ENCODE measurements at regions not wholly inside any gene's neighbourhood (a gene's known extent, or its start where the extent isn't known, plus 50 kb on each side); places are given as distances from the start of the nearest gene placed in this dataset.

- peak overlapping the region; percentile 57 for H3K4me2 ChIP-seq
- no peak overlapping the region for H3K4me3 ChIP-seq
- H3K4me1 Mint-ChIP-seq = peaks cover 45% of the 10 kb centered on the region
- no peak overlapping the region for H3K27ac ChIP-seq (ENCODE audit: low read depth)
- no peak for TF ChIP-seq ZNF114 (CRISPR knock-in tag; IDR thresholded peaks at IDR 0.05)
- no peak for TF ChIP-seq ZNF462 (CRISPR knock-in tag; IDR thresholded peaks at IDR 0.05)
- TF ChIP-seq STAT1 (IDR thresholded peaks at IDR 0.05; ENCODE audit: unreplicated experiment) = no peak
- TF ChIP-seq JUNB (IDR thresholded peaks at IDR 0.05; ENCODE audit: unreplicated experiment) = no peak
- TF ChIP-seq POLR2AphosphoS5 (IDR thresholded peaks at IDR 0.05; ENCODE audit: low read depth) = no peak
- no peak for TF ChIP-seq ETS1 (IDR thresholded peaks at IDR 0.05)
- TF ChIP-seq REST (IDR thresholded peaks at IDR 0.05; ENCODE audit: unreplicated experiment) = no peak
- no peak for TF ChIP-seq EZH2phosphoT487 (IDR thresholded peaks at IDR 0.05; ENCODE audit: unreplicated experiment)
- TF ChIP-seq EZH2 (IDR thresholded peaks at IDR 0.05; ENCODE audit: low read depth, unreplicated experiment) = no peak
- TF ChIP-seq NANOG (IDR thresholded peaks at IDR 0.05; ENCODE audit: borderline replicate concordance) = no peak
- TF ChIP-seq ZNF331 (CRISPR knock-in tag; IDR thresholded peaks at IDR 0.05; ENCODE audit: low read depth) = no peak
- TF ChIP-seq CREB1 (CRISPR knock-in tag; IDR thresholded peaks at IDR 0.05; ENCODE audit: low read depth) = no peak
- no peak for TF ChIP-seq CTCF (conservative IDR thresholded peaks at IDR 0.05; ENCODE audit: low read depth in 2 of 2)
- peaks cover 7% of the 10 kb centered on the region for H3K36me3 Mint-ChIP-seq (ENCODE audit: low read depth)
- no peaks in the 10 kb centered on the region for H3K9me2 ChIP-seq (ENCODE audit: insufficient read depth)
- H3K27me3 Mint-ChIP-seq (ENCODE audit: insufficient read depth, low read depth, poor library complexity) = peaks cover 23% of the 10 kb centered on the region
- H4K20me1 ChIP-seq (replicated peaks; ENCODE audit: insufficient read depth) = no peaks in the 10 kb centered on the region; the same call in 1 of the 2 replicates
- no peak overlapping the region for H2AFZ ChIP-seq
- no peaks in the 10 kb centered on the region for H3F3A ChIP-seq (replicated peaks; ENCODE audit: low read depth)
- H3K9me3 Mint-ChIP-seq = peaks cover 4% of the 10 kb centered on the region; the same call in 2 of the 3 replicates
- H3K36me3 ChIP-seq (ENCODE audit: insufficient read depth) = no peaks in the 10 kb centered on the region
- H3K27ac Mint-ChIP-seq = peak overlapping the region; percentile 38; the same call in 1 of the 2 replicates
- no peaks in the 10 kb centered on the region for H3K27me3 ChIP-seq (ENCODE audit: insufficient read depth)
- no peak for ATAC-seq
- H3K4me1 ChIP-seq (ENCODE audit: insufficient read depth) = peaks cover 5% of the 10 kb centered on the region
- H3K79me2 ChIP-seq (replicated peaks; ENCODE audit: insufficient read depth) = no peaks in the 10 kb centered on the region
- DNase-seq (ENCODE audit: low spot score) = no peak
- peak overlapping the region; percentile 33; the same call in 1 of the 3 replicates for H3K4me3 Mint-ChIP-seq
These were observed 418.8 kb downstream of the SHANK2 start for GRCh38 chr11:70833554-70833953.

Data from GM23338 (cell line).